IMR-90 (cell line): ENCODE measurements at regions not wholly inside any gene's neighbourhood (a gene's known extent, or its start where the extent isn't known, plus 50 kb on each side); places are given as distances from the start of the nearest gene placed in this dataset.

Experiments used
- ATAC-seq: fragments of 200-7000 bp; cut with Tn5 transposase; 2 replicates; pipeline ENCODE4 v1.9.1; 2020; ENCODE audit warnings: low read depth, mild to moderate bottlenecking, moderate library complexity
- BruUV-seq: library from RNA; stranded (reverse); fragments of 400-500 nt; replicated peaks from 2 replicates; lab custom pipeline; 2021; lab: Mats Ljungman, UMichigan
- CTCF ChIA-PET: fragments of 300-600 bp; formaldehyde crosslinking; extraction: SDS; loops from one replicate; lab custom pipeline; 2021; ENCODE audit warnings: antibody characterized with exemption; lab: Yijun Ruan, JAX
- POLR2A ChIA-PET: fragments of 300-600 bp; sonication (Branson Sonifier 250); formaldehyde crosslinking; loops from one replicate; lab custom pipeline; 2022; ENCODE audit warnings: antibody characterized with exemption; ENCODE audit not compliant: unreplicated experiment; lab: Charles Lee
- DNase-seq: peaks from one replicate; pipeline ENCODE4 v3.0.0; 2013
- H2AFZ ChIP-seq: replicated peaks from 2 replicates; pipeline ENCODE3; 2013; ENCODE audit warnings: low read length, mild to moderate bottlenecking; ENCODE audit not compliant: poor library complexity
- H2AK5ac ChIP-seq: 2 replicates; pipeline ENCODE4 v1.6.1; 2013; ENCODE audit warnings: low read depth, low read length, inconsistent platforms
- H2AK9ac ChIP-seq: replicated peaks from 2 replicates; pipeline ENCODE3; 2013; ENCODE audit warnings: mild to moderate bottlenecking, low read depth, low read length, moderate library complexity; ENCODE audit not compliant: poor library complexity
- H2BK120ac ChIP-seq: 2 replicates; pipeline ENCODE4 v1.6.1; 2013; ENCODE audit warnings: low read depth, low read length, inconsistent platforms
- H2BK15ac ChIP-seq: 3 replicates; pipeline ENCODE4 v1.6.1; 2013; ENCODE audit warnings: low read depth, low read length, inconsistent platforms
- H2BK20ac ChIP-seq: 2 replicates; pipeline ENCODE4 v1.6.1; 2013; ENCODE audit warnings: low read depth, mild to moderate bottlenecking, inconsistent platforms, low read length, moderate library complexity
- H2BK5ac ChIP-seq: 2 replicates; pipeline ENCODE4 v1.6.1; 2013; ENCODE audit warnings: mild to moderate bottlenecking, low read depth, low read length, inconsistent platforms; ENCODE audit not compliant: poor library complexity, severe bottlenecking
- H3K14ac ChIP-seq: replicated peaks from 2 replicates; pipeline ENCODE4 v1.6.1; 2013; ENCODE audit warnings: low read depth, low read length, inconsistent platforms
- H3K18ac ChIP-seq: 2 replicates; pipeline ENCODE4 v1.6.1; 2013; ENCODE audit warnings: low read depth, low read length, control low read depth
- H3K23ac ChIP-seq: 2 replicates; pipeline ENCODE4 v1.6.1; 2013; ENCODE audit warnings: low read depth, low read length, inconsistent platforms
- H3K27ac ChIP-seq: 2 replicates; pipeline ENCODE4 v1.5.1; 2013; ENCODE audit warnings: mild to moderate bottlenecking, control low read depth, low read length; ENCODE audit not compliant: insufficient read depth
- H3K27me3 ChIP-seq: 2 replicates; pipeline ENCODE4 v1.6.1; 2013; ENCODE audit warnings: low read length; ENCODE audit not compliant: control insufficient read depth, insufficient read depth
- H3K36me3 ChIP-seq: 2 replicates; pipeline ENCODE4 v1.6.1; 2013; ENCODE audit warnings: low read length, mixed read lengths; ENCODE audit not compliant: control insufficient read depth, insufficient read depth
- H3K4ac ChIP-seq: 2 replicates; pipeline ENCODE4 v1.6.1; 2013; ENCODE audit warnings: low read depth, low read length, inconsistent platforms
- H3K4me1 ChIP-seq: 2 replicates; pipeline ENCODE4 v1.6.1; 2013; ENCODE audit warnings: low read length, mixed read lengths; ENCODE audit not compliant: control insufficient read depth, insufficient read depth
- H3K4me2 ChIP-seq: 2 replicates; pipeline ENCODE4 v1.6.1; 2013; ENCODE audit warnings: low read depth, mild to moderate bottlenecking, control low read depth, low read length, moderate library complexity
- H3K4me3 ChIP-seq: 2 replicates; pipeline ENCODE4 v1.5.1; 2013; ENCODE audit warnings: low read depth, mild to moderate bottlenecking, control low read depth, low read length, moderate library complexity; ENCODE audit not compliant: insufficient read depth
- H3K56ac ChIP-seq: 2 replicates; pipeline ENCODE4 v1.6.1; 2013; ENCODE audit warnings: low read length, inconsistent platforms; ENCODE audit not compliant: insufficient read depth; ENCODE audit errors: extremely low read depth
- H3K79me1 ChIP-seq, 2 experiments: 2 replicates each; pipeline ENCODE4 v1.6.1; 2013; ENCODE audit warnings: low read length in 2 of 2, inconsistent platforms in 1 of 2, low read depth in 1 of 2
- H3K9ac ChIP-seq: 2 replicates; pipeline ENCODE4 v1.6.1; 2013; ENCODE audit warnings: low read depth, low read length, control low read depth
- H3K9me1 ChIP-seq: 2 replicates; pipeline ENCODE4 v1.6.1; 2013; ENCODE audit warnings: low read length, inconsistent platforms; ENCODE audit not compliant: insufficient read depth
- H3K9me3 ChIP-seq: 2 replicates; pipeline ENCODE4 v1.6.1; 2013; ENCODE audit warnings: low read length; ENCODE audit not compliant: control insufficient read depth, insufficient read depth
- H4K20me1 ChIP-seq: 2 replicates; pipeline ENCODE4 v1.6.1; 2013; ENCODE audit warnings: low read length, inconsistent platforms; ENCODE audit not compliant: insufficient read depth
- H4K5ac ChIP-seq: 2 replicates; pipeline ENCODE4 v1.6.1; 2013; ENCODE audit warnings: mild to moderate bottlenecking, low read depth, low read length, control low read depth
- H4K8ac ChIP-seq, 2 experiments: 2 replicates each; pipeline ENCODE4 v1.6.1; 2013; ENCODE audit warnings: low read depth in 2 of 2, low read length in 2 of 2, control low read depth in 1 of 2, inconsistent platforms in 1 of 2
- H4K91ac ChIP-seq: 2 replicates; pipeline ENCODE4 v1.6.1; 2013; ENCODE audit warnings: low read depth, low read length, inconsistent platforms; ENCODE audit not compliant: insufficient read depth
- CHD1 ChIP-seq: IDR thresholded peaks from 2 replicates; pipeline ENCODE4 v1.6.1; 2012; ENCODE audit warnings: low read depth, low read length, improper control_type of control experiment
- ELK1 ChIP-seq: fragments of 150-350 bp; IDR thresholded peaks from 2 replicates; pipeline ENCODE4 v1.6.1; 2016; ENCODE audit warnings: low read depth, mild to moderate bottlenecking, low read length, moderate library complexity, borderline replicate concordance
- FOS ChIP-seq: fragments of 150-350 bp; IDR thresholded peaks from 2 replicates; pipeline ENCODE4 v1.6.1; 2016; ENCODE audit warnings: low read depth, low read length
- MAFK ChIP-seq: IDR thresholded peaks from 2 replicates; pipeline ENCODE4 v1.6.1; 2012; ENCODE audit warnings: low read depth, low read length, improper control_type of control experiment
- MAZ ChIP-seq: IDR thresholded peaks from 2 replicates; pipeline ENCODE4 v1.6.1; 2012; ENCODE audit warnings: low read depth, mild to moderate bottlenecking, low read length, improper control_type of control experiment, moderate library complexity, borderline replicate concordance
- NFE2L2 ChIP-seq: fragments of 150-350 bp; IDR thresholded peaks from 2 replicates; pipeline ENCODE4 v1.6.1; 2016; ENCODE audit warnings: low read depth, mild to moderate bottlenecking, low read length
- POLR2A ChIP-seq: IDR thresholded peaks from 2 replicates; pipeline ENCODE4 v1.6.1; 2012; ENCODE audit warnings: mild to moderate bottlenecking, low read depth, low read length
- RCOR1 ChIP-seq: IDR thresholded peaks from 2 replicates; pipeline ENCODE4 v1.6.1; 2012; ENCODE audit warnings: mild to moderate bottlenecking, low read length, improper control_type of control experiment; ENCODE audit not compliant: insufficient replicate concordance
- RFX5 ChIP-seq: IDR thresholded peaks from 2 replicates; pipeline ENCODE4 v1.8.0; 2012; ENCODE audit warnings: low read depth, mild to moderate bottlenecking, low read length, moderate library complexity
- SMC3 ChIP-seq: fragments of 150-350 bp; IDR thresholded peaks from 2 replicates; pipeline ENCODE4 v1.6.1; 2016; ENCODE audit warnings: low read depth, mild to moderate bottlenecking, antibody characterized with exemption, low read length, moderate library complexity
- USF2 ChIP-seq: fragments of 150-350 bp; IDR thresholded peaks from 2 replicates; pipeline ENCODE4 v1.6.1; 2017; ENCODE audit warnings: mild to moderate bottlenecking, antibody characterized with exemption, low read length, low read depth
- WGBS, 2 experiments: methylation state at CpG; one replicate each; pipeline versions ENCODE4 v1.1.5 to v1.1.7; 2013; ENCODE audit warnings: missing lambda C conversion rate in 2 of 2; ENCODE audit not compliant: insufficient read length in 1 of 2; ENCODE audit errors: extremely low coverage in 2 of 2; 5-methylcytosine and 5-hydroxymethylcytosine counted together
- dilution Hi-C: fragments of 300-500 bp; cut with HindIII; formaldehyde crosslinking; loops from one replicate; pipeline ENCODE4 v1.14.3; 2018; ENCODE audit warnings: low sequenced_read_pairs; ENCODE audit not compliant: unreplicated experiment
- in situ Hi-C: fragments of 300-500 bp; cut with MboI; formaldehyde crosslinking; loops from 3 replicates; pipeline ENCODE4 v1.14.3; 2019; ENCODE audit warnings: low sequenced_read_pairs, inconsistent platforms, mixed read lengths
- intact Hi-C: fragments of 100-400 bp; cut with micrococcal nuclease; formaldehyde crosslinking; loops from 2 replicates; pipeline ENCODE4 v1.10.0; 2022

- intact Hi-C loops (no loop called here), dilution Hi-C loops (no loop called here), in situ Hi-C loops (no loop called here)
- no peak overlapping the region for H2BK20ac ChIP-seq
- no peak for DNase-seq
- H3K4me1 ChIP-seq, result no peaks in the 10 kb centered on the region
- H3K4me2 ChIP-seq, result no peak overlapping the region
- H3K4ac ChIP-seq, result no peak overlapping the region
- H2AFZ ChIP-seq, result no peak overlapping the region
- peaks cover 4% of the 10 kb centered on the region; the same call in 1 of the 2 replicates for H3K27me3 ChIP-seq
- H3K36me3 ChIP-seq, result no peaks in the 10 kb centered on the region
- H2BK5ac ChIP-seq, result no peak overlapping the region
- CTCF ChIA-PET, result interaction anchor here (1.1 kb wide), 1 partner anchor 19 kb away, joined by 3 read pairs; no protein-coding TSS in a partner anchor
- H2BK15ac ChIP-seq, result no peak overlapping the region
- H3K14ac ChIP-seq, result no peak overlapping the region
- no peak overlapping the region for H2BK120ac ChIP-seq
- H3K9me1 ChIP-seq, result no peaks in the 10 kb centered on the region
- TF ChIP-seq CHD1, result no peak
- TF ChIP-seq SMC3, result no peak
- TF ChIP-seq RFX5, result no peak
- TF ChIP-seq NFE2L2, result no peak
- no peak for TF ChIP-seq RCOR1
- TF ChIP-seq ELK1, result no peak
- TF ChIP-seq POLR2A, result no peak
- TF ChIP-seq USF2, result no peak
- no peak for TF ChIP-seq FOS
- no peak for TF ChIP-seq MAZ
- TF ChIP-seq MAFK, result no peak
- H3K27ac ChIP-seq, result no peak overlapping the region
- H3K4me3 ChIP-seq, result no peak overlapping the region
- H4K20me1 ChIP-seq, result no peaks in the 10 kb centered on the region
- no peaks in the 10 kb centered on the region for H3K79me1 ChIP-seq
- POLR2A ChIA-PET, result no interaction called here
- H2AK9ac ChIP-seq, result no peak overlapping the region
- no peak overlapping the region for H3K9ac ChIP-seq
- no CpG with 5 or more reads among the region's 5 CpGs for WGBS, 2 experiments
- no peak overlapping the region for H3K56ac ChIP-seq
- no peaks in the 10 kb centered on the region for H3K9me3 ChIP-seq
- no peak overlapping the region for H2AK5ac ChIP-seq
- no peak overlapping the region for H3K23ac ChIP-seq
- no peak overlapping the region for H3K18ac ChIP-seq
- H4K8ac ChIP-seq, result no peak overlapping the region
- no TSS peak for BruUV-seq
- H4K91ac ChIP-seq, result no peak overlapping the region
- ATAC-seq, result no peak
- no peak overlapping the region for H4K5ac ChIP-seq
These were observed 56.0 kb upstream of the MSX2 start for GRCh38 chr5:174668349-174668748.
